Neural cell (in vitro differentiated cells): ENCODE measurements at regions not wholly inside any gene's neighbourhood (a gene's known extent, or its start where the extent isn't known, plus 50 kb on each side); places are given as distances from the start of the nearest gene placed in this dataset.

Source experiments
- H2AFZ ChIP-seq: fragments of 200-600, 300-800 bp; sonication (generic), shearing (Covaris generic); 2 replicates; pipeline ENCODE4 v1.6.0; 2014; ENCODE audit warnings: low read depth, mild to moderate bottlenecking, antibody characterized with exemption, low read length, moderate library complexity
- H3F3A ChIP-seq: fragments of 200-600 bp; shearing (Covaris generic); 2 replicates; pipeline ENCODE4 v1.6.1; 2016; ENCODE audit warnings: mild to moderate bottlenecking, moderate library complexity, mixed read lengths, antibody characterized with exemption, low read length; ENCODE audit not compliant: insufficient read depth, poor library complexity, severe bottlenecking
- H3K27ac ChIP-seq: fragments of 200-600, 300-800 bp; sonication (generic), shearing (Covaris generic); 2 replicates; pipeline ENCODE4 v1.5.1; 2014; ENCODE audit warnings: mild to moderate bottlenecking, low read length, moderate library complexity
- H3K27me3 ChIP-seq: fragments of 300-800, 200-600 bp; sonication (generic), shearing (Covaris generic); 2 replicates; pipeline ENCODE4 v1.6.0; 2014; ENCODE audit warnings: mild to moderate bottlenecking, low read depth, low read length, moderate library complexity; ENCODE audit not compliant: insufficient read depth
- H3K36me3 ChIP-seq: fragments of 300-800, 200-600 bp; sonication (generic), shearing (Covaris generic); 2 replicates; pipeline ENCODE4 v1.5.1; 2014; ENCODE audit warnings: mild to moderate bottlenecking, antibody characterized with exemption, low read length, moderate library complexity; ENCODE audit not compliant: insufficient read depth
- H3K4me2 ChIP-seq: fragments of 300-800, 200-600 bp; sonication (generic), shearing (Covaris generic); 2 replicates; pipeline ENCODE4 v1.6.0; 2014; ENCODE audit warnings: mild to moderate bottlenecking, low read length
- H3K4me3 ChIP-seq: fragments of 300-800, 200-600 bp; sonication (generic), shearing (Covaris generic); 2 replicates; pipeline ENCODE4 v1.5.1; 2014; ENCODE audit warnings: mild to moderate bottlenecking, low read length, moderate library complexity
- H3K79me2 ChIP-seq: fragments of 200-600 bp; shearing (Covaris generic); replicated peaks from 2 replicates; pipeline ENCODE4 v1.6.0; 2014; ENCODE audit warnings: mild to moderate bottlenecking, low read length, moderate library complexity; ENCODE audit not compliant: insufficient read depth
- H3K9ac ChIP-seq: fragments of 300-800, 200-600 bp; sonication (generic), shearing (Covaris generic); 2 replicates; pipeline ENCODE4 v1.6.1; 2016; ENCODE audit warnings: mild to moderate bottlenecking, low read length, mixed read lengths
- H3K9me2 ChIP-seq: fragments of 200-600 bp; shearing (Covaris generic); 2 replicates; pipeline ENCODE4 v1.6.1; 2016; ENCODE audit warnings: mild to moderate bottlenecking, low read length, mixed read lengths; ENCODE audit not compliant: insufficient read depth
- H3K9me3 ChIP-seq: fragments of 200-600, 300-800 bp; sonication (generic), shearing (Covaris generic); 2 replicates; pipeline ENCODE4 v1.6.1; 2016; ENCODE audit warnings: mild to moderate bottlenecking, mixed run types, low read length, moderate library complexity, mixed read lengths
- H4K20me1 ChIP-seq: fragments of 200-600 bp; shearing (Covaris generic); 2 replicates; pipeline ENCODE4 v1.6.1; 2016; ENCODE audit warnings: mild to moderate bottlenecking, mixed run types; ENCODE audit not compliant: insufficient read depth
- CTCF ChIP-seq: fragments of 450-650 bp; IDR thresholded peaks from 2 replicates; pipeline ENCODE4 v1.5.1; 2014; ENCODE audit warnings: antibody characterized with exemption, mild to moderate bottlenecking, moderate library complexity; ENCODE audit not compliant: poor library complexity, severe bottlenecking
- EP300 ChIP-seq: fragments of 450-650 bp; conservative IDR thresholded peaks from 2 replicates; pipeline ENCODE4 v1.6.1; 2014; ENCODE audit warnings: antibody characterized with exemption, mild to moderate bottlenecking, moderate library complexity; ENCODE audit not compliant: poor library complexity, severe bottlenecking
- EZH2 ChIP-seq: fragments of 200-600, 300-800 bp; shearing (Covaris generic), sonication (generic); IDR thresholded peaks from 2 replicates; pipeline ENCODE4 v1.6.1; 2014; ENCODE audit warnings: antibody characterized with exemption, low read length, borderline replicate concordance, mild to moderate bottlenecking; ENCODE audit not compliant: insufficient read depth, poor library complexity, severe bottlenecking
- MXI1 ChIP-seq: fragments of 450-650 bp; conservative IDR thresholded peaks from 2 replicates; pipeline ENCODE4 v1.6.1; 2014; ENCODE audit warnings: antibody characterized with exemption, mild to moderate bottlenecking; ENCODE audit not compliant: poor library complexity, severe bottlenecking
- POLR2AphosphoS5 ChIP-seq: IDR thresholded peaks from 2 replicates; pipeline ENCODE4 v1.6.1; 2012
- RAD21 ChIP-seq: fragments of 450-650 bp; conservative IDR thresholded peaks from 2 replicates; pipeline ENCODE4 v1.6.1; 2014; ENCODE audit warnings: antibody characterized with exemption, mild to moderate bottlenecking, moderate library complexity
- REST ChIP-seq: IDR thresholded peaks from 2 replicates; pipeline ENCODE4 v1.6.1; 2012; ENCODE audit warnings: borderline replicate concordance
- SMC3 ChIP-seq: fragments of 450-650 bp; conservative IDR thresholded peaks from 2 replicates; pipeline ENCODE4 v1.6.1; 2014; ENCODE audit warnings: antibody characterized with exemption, mild to moderate bottlenecking, moderate library complexity; ENCODE audit not compliant: poor library complexity
- TAF1 ChIP-seq: IDR thresholded peaks from 2 replicates; pipeline ENCODE4 v1.6.1; 2012; ENCODE audit warnings: low read depth

GRCh38 chr13:103953859-103954258 lies 887.6 kb upstream of the SLC10A2 start:
- no peaks in the 10 kb centered on the region for H3K36me3 ChIP-seq
- no peaks in the 10 kb centered on the region for H3K9me2 ChIP-seq
- no peaks in the 10 kb centered on the region for H3K27me3 ChIP-seq
- no peaks in the 10 kb centered on the region for H4K20me1 ChIP-seq
- no peaks in the 10 kb centered on the region for H3K9me3 ChIP-seq
- H3K9ac ChIP-seq: no peak overlapping the region
- TF ChIP-seq SMC3 (no peak), TAF1 (no peak), REST (no peak)
- no peak overlapping the region for H2AFZ ChIP-seq
- no peaks in the 10 kb centered on the region for H3K79me2 ChIP-seq
- H3K27ac ChIP-seq: no peak overlapping the region
- no peaks in the 10 kb centered on the region for H3F3A ChIP-seq
- no peak overlapping the region for H3K4me2 ChIP-seq
- no peak overlapping the region for H3K4me3 ChIP-seq

- H2AFZ ChIP-seq: no peak overlapping the region
- no peak for TF ChIP-seq MXI1
- TF ChIP-seq EZH2: no peak
Observed at GRCh38 chr13:103952183-103952582, 886.0 kb upstream of the SLC10A2 start.

GRCh38 chr13:103948426-103948825 lies 882.2 kb upstream of the SLC10A2 start:
- H3K27ac ChIP-seq: peak overlapping the region; percentile 36
- TF ChIP-seq EZH2 (no peak), EP300 (peak; percentile 92), POLR2AphosphoS5 (peak; percentile 78)
- H3K4me2 ChIP-seq: no peak overlapping the region
- H2AFZ ChIP-seq: no peak overlapping the region
- no peaks in the 10 kb centered on the region for H3K27me3 ChIP-seq
- H3K79me2 ChIP-seq: no peaks in the 10 kb centered on the region
- H3F3A ChIP-seq: no peaks in the 10 kb centered on the region
- H3K9me2 ChIP-seq: no peaks in the 10 kb centered on the region
- H3K36me3 ChIP-seq: no peaks in the 10 kb centered on the region
- H3K9me3 ChIP-seq: no peaks in the 10 kb centered on the region
- H3K9ac ChIP-seq: no peak overlapping the region
- H3K4me3 ChIP-seq: no peak overlapping the region
- no peaks in the 10 kb centered on the region for H4K20me1 ChIP-seq

More at GRCh38 chr13:103952183-103952582, 886.0 kb upstream of the SLC10A2 start:
- H3K9me2 ChIP-seq: no peaks in the 10 kb centered on the region
- H3F3A ChIP-seq: no peaks in the 10 kb centered on the region
- H3K4me2 ChIP-seq: no peak overlapping the region
- no peaks in the 10 kb centered on the region for H3K9me3 ChIP-seq
- H3K27ac ChIP-seq: no peak overlapping the region
- H3K36me3 ChIP-seq: no peaks in the 10 kb centered on the region
- no peaks in the 10 kb centered on the region for H4K20me1 ChIP-seq
- H3K4me3 ChIP-seq: no peak overlapping the region
- H3K79me2 ChIP-seq: no peaks in the 10 kb centered on the region
- H3K9ac ChIP-seq: no peak overlapping the region
- no peaks in the 10 kb centered on the region for H3K27me3 ChIP-seq

GRCh38 chr13:103945836-103946235 lies 879.6 kb upstream of the SLC10A2 start:
- Histone ChIP-seq H3F3A (no peaks in the 10 kb centered on the region), H3K27me3 (no peaks in the 10 kb centered on the region), H3K9me3 (no peaks in the 10 kb centered on the region), H3K9ac (no peak overlapping the region), H3K4me2 (no peak overlapping the region), H3K4me3 (no peak overlapping the region), H3K36me3 (no peaks in the 10 kb centered on the region), H3K27ac (no peak overlapping the region), H2AFZ (no peak overlapping the region), H3K9me2 (no peaks in the 10 kb centered on the region), H4K20me1 (no peaks in the 10 kb centered on the region), H3K79me2 (no peaks in the 10 kb centered on the region)
- TF ChIP-seq REST (no peak), EP300 (no peak), EZH2 (no peak), RAD21 (no peak), TAF1 (no peak), POLR2AphosphoS5 (no peak), MXI1 (no peak), CTCF (no peak), SMC3 (no peak)
